ENCODE measurements at regions not wholly inside any gene's neighbourhood (a gene's known extent, or its start where the extent isn't known, plus 50 kb on each side); places are given as distances from the start of the nearest gene placed in this dataset.
A peak's percentile ranks its signal among the peaks of the same experiment; 100 is the strongest.
"Not testable (repeated sequence)": the region's sequence is repeated elsewhere in the genome, so short reads cannot be mapped to it uniquely, and the experiment has no call there.

DNA sequence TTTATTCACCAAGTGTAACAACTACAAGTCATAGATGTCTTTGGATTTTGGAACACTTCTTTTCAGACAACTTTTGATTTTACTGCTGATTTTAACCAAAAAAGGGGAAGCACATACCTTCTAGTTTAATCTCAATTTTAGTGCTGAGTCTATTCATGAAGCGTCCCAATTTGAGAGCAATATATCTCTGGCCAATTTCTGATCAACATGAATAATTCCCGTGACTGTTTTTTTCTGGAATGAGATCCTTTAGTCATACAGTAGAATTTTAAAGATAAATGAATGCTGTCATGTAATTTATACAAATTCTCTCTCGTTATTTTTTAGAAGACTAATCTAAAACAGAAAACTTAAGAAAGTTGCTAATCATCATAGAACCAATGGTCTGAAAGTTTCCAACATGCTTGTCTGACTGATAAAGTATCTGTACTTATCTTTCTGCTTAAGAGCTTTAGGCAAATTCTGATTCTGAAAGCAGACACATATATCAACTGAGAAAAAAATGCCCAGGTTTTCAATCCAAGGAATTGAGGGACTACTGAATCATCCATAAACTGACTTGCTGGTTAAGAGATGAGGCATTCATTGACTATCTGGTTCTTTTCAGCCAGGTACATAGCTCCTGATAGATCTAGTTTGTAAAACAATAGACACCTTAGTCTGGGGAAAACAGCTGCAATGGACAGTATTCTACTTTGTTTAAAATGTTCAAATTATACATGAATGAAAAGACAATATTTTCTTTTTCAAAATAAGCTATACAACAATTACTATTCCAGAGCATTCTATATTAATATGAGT lies 657.5 kb downstream of the RFPL4B start:
- DNase-seq = no peak

- DNase-seq = no peak
These were observed 659.4 kb downstream of the RFPL4B start for GRCh38 chr6:113006494-113006893.

- DNase-seq = no peak
These were observed 662.6 kb downstream of the RFPL4B start for GRCh38 chr6:113009682-113010081.

- no peak for DNase-seq
These were observed 663.3 kb downstream of the RFPL4B start for GRCh38 chr6:113010196-113010989.

- DNase-seq = no peak
These were observed 664.3 kb downstream of the RFPL4B start for GRCh38 chr6:113011389-113011788.

DNA sequence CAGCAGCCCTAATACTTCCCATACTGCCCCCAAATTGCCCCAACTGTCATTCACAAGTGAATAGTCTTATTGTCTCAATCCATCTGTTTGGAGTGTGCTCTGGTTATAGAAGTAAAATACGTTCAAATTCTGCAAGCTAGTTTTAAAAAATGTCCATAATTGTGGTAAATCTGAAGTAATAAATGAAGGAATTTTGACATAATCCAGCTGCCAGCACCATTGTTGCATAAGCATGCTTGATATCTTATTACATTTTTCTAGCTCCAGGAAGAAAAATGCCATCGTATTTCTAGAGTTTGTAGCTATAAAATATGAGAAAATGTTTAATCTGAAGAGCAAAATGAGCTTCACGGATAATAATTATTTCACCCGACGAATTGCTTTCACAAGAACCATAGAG lies 664.7 kb downstream of the RFPL4B start:
- DNase-seq = no peak

- no peak for DNase-seq
These were observed 668.1 kb downstream of the RFPL4B start for GRCh38 chr6:113015249-113015648.

- no peak for DNase-seq
These were observed 670.2 kb downstream of the RFPL4B start for GRCh38 chr6:113017353-113017752.

DNA sequence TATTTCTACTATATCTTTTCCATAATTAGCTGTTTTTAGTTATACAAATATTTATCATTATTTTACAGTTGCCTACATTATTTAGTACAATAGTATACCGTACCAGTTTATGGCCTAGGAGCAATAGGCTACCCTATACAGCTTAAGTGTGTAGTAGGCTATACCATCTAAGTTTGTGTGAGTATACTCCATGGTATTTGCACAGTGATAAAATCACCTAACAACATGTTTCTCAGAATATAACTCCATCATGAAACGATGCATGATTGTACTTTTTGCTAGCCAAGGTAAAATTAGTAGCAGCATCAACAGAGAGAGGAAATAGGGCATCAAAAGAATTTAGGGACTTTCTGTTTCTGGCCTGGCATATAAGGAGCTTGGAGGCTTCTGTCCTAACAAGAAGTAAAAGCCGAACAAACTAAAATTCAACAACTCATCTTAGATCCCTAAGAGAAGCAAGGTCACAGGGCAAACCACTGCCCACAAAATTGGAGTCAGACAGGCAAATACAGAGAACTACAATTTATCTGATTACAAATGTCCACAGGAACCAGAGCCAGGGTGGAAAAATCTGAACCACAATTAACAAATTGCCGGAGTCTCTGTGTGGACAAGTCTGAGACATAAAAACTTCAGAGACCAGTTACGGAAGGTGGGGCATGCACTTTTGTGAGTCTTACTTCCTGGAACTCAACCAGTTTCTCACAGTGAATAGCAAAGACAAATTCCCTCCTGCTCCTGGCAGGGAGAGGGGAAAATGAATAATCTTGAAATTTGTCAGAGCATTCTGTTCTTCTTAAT lies 671.4 kb downstream of the RFPL4B start:
- no peak for DNase-seq

GRCh38 chr6:113019176-113019575 lies 672.0 kb downstream of the RFPL4B start:
- DNase-seq = no peak

DNA sequence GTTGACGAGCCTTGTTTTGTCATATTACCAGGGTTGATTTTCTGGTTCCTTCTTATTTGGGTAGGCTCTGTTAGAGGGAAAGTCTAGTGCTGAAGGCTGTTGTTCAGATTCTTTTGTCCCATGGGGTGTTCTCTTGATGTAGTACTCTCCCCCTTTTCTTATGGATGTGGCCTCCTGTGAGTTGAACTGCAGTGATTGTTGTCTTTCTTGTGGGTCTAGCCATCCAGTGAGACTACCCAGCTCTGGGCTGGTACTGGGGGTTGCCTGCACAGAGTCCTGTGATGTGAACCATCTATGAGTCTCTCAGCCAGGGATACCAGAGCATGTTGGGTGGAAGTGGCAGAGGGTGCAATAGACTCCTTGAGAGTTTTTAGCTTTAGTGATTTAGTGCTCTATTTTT lies 680.6 kb downstream of the RFPL4B start:
- no peak for DNase-seq

GRCh38 chr6:113029161-113029560 lies 682.0 kb downstream of the RFPL4B start:
- not testable (repeated sequence) for DNase-seq

- DNase-seq = peak; percentile 38
These were observed 684.6 kb downstream of the RFPL4B start for GRCh38 chr6:113031591-113032238.

DNA sequence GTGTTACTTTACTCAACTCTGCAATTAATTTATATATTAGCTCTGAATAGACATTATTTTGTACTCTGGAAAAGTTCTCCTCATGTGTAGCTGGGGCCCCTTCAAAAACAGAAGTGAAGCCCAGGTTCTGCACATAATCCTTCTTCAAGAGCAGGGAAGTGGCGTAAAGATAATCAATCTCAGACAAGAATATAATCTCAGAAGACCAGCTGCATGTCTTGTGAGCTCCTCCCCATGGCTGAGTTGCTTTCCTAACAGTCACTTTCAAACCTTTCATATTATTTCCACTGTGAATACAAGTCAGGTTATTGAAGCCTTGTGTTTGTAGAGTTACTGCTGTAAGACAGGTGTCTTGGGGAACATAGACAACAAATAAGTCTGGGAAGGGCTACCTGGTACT lies 691.9 kb downstream of the RFPL4B start:
- DNase-seq = no peak

DNA sequence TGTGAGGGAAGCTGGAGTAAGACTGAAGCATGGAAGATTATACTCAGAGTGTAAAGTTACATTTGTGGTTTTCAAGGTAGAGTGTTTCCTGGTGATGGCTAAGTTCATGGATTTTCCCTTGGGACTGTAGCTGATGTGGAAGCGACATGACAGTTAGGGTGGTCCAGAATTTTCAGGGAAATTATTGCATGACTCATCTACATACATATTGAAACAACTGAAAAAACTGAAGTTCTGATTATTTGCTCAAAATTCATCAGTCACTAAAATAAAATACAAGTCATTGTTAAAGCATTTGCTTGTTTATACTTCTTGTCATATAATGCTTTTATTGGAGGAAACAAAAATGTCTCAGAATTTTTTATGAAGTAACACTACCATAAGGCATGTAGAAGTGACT lies 700.0 kb downstream of the RFPL4B start:
- DNase-seq = no peak

GRCh38 chr6:113047932-113048331 lies 700.8 kb downstream of the RFPL4B start:
- no peak for DNase-seq

DNA sequence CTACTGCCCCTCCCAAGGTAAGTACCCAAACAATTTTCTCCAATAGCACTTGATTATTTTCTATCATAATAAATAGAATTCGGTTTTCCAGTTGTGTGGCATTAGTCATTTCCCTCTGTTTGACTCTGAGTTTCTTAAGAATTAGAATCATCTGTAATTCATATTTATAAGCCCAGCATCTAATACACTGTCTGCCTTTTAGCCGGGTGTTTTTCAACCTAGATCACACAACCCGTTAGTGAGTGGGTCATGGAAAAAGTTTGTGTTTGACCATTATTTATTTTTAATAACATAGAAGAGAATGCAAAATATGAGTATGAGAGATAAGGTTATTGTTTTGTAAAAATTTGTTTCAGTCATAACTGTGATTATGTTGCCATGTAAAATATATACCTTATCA lies 701.6 kb downstream of the RFPL4B start:
- no peak for DNase-seq

DNA sequence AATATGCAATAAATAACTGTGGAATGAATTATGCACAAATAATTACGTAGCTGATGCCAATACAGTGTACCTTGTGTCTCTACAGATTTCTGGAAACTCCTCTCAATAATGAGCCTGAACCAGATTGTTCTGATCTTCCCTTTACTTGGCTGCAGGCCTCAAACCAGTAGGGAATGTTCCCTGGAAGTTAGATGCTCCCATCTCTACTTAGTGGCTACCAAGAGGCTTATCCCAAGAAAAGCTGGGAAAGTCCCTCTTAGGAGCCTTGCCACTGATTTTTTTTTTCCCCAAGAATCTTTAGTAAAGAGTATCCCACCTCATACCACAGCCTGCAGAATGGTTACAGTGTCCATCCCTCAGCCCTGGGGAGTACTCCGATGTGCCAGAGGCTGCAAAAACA lies 702.1 kb downstream of the RFPL4B start:
- no peak for DNase-seq

GRCh38 chr6:113050010-113050858 lies 703.1 kb downstream of the RFPL4B start:
- no peak for DNase-seq

DNA sequence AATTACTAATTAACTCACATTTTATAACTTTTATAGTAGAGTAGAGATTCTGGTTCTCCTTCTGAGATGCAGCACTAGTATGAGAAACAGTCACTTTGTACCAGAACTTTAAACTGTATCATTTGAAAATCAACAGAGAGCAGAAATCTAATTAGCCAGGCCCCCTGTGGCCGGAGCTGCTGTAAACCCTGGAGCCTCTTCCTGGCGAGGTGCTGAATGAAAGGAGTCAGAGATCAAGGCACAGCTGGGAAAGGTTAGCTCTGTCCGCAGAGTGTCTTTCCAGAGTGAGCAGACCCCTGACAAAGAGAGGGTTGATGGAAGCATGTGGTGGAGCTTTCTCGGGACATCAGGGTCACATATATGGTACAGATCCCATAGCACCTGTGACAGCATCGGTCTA lies 703.8 kb downstream of the RFPL4B start:
- no peak for DNase-seq

GRCh38 chr6:113052506-113052905 lies 705.4 kb downstream of the RFPL4B start:
- DNase-seq = no peak

GRCh38 chr6:113055061-113055460 lies 707.9 kb downstream of the RFPL4B start:
- DNase-seq = no peak
